Colon (tissue), 2 donors: ENCODE measurements at regions not wholly inside any gene's neighbourhood (a gene's known extent, or its start where the extent isn't known, plus 50 kb on each side); places are given as distances from the start of the nearest gene placed in this dataset.
"Not testable (repeated sequence)": the region's sequence is repeated elsewhere in the genome, so short reads cannot be mapped to it uniquely, and the experiment has no call there.

ENCODE experiments used
- FAIRE-seq: peaks from 2 replicates; lab custom pipeline; 2012; peaks lifted over from hg19 to GRCh38; lab: Jason Lieb, UNC
- donor health status: control.
- donor health status: control.

GRCh38 chr1:194062962-194063361, 876.5 kb upstream of the B3GALT2 start:
- peak; percentile 45 for FAIRE-seq

DNA sequence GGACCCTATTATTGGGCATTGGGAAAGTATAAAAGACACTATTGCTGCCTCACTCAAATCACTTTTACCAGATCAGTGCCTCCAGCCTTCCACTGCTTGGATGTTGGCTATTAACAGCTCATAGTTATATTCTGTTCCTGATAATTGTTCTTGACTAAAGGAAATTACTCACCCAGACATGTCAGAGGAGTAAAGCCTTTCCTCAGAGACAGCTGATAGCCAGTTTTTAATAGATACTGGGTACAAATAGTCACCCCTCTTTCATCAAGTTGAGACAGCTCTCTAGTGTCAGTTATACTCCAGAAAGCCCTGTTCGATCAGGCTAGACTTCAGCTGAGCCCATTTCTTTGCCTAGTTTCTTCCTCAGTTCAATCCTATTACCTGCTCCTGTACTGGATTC, 876.1 kb upstream of the B3GALT2 start:
- FAIRE-seq = no peak

GRCh38 chr1:194060481-194060880, 874.1 kb upstream of the B3GALT2 start:
- FAIRE-seq = no peak

DNA sequence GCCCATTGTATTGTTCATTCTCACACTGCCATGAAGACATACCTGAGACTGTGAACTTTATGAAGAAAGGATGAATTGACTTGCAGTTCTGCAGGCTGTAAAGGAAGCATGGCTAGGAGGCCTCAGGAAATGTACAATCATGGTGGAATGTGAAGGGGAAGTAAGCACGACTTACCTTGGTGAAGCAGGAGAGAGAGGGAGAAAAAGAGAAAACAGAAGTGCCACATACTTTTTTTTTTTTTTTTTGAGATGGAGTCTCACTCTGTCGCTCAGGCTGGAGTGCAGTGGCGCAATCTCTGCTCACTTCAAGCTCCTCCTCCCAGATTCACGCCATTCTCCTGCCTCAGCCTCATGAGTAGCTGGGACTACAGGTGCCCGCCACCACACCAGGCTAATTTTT, 871.9 kb upstream of the B3GALT2 start:
- FAIRE-seq = not testable (repeated sequence)

DNA sequence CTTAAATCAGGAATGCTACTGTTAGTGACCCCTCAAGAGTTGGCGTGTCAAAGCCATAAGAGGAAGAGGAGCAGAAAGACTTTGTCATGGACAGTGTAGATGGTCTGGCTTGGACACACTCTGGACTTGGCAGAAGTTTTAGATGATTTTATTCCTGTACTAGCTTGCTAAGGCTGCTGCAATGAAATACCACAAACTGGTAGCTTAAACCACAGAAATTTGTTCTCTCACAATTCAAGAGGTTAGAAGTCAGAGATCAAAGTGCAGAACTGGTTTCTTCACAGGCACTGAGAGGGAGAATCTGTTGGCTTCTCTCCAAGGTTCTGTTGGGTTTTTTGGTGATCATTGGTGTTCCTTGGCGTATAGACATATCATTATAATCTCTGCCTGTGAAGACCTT, 869.8 kb upstream of the B3GALT2 start:
- no peak for FAIRE-seq

DNA sequence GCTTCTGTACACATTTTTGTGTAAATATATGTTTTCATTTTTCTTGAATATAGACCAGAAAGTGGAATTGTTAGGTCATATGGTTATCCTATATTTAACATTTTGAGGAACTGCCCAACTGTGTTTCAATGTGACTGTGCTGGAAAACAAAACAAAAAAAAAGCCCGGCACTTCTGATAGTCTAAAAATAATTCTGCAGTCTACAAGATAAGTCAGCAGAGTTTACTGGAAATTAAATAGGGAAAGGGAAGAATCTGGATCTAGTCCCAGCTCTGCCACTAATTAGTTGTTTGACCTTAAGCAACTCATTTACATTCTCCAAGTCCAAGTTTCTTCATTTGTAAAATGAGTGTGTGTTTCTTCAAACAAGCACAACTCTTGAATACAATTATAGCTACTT, 869.1 kb upstream of the B3GALT2 start:
- FAIRE-seq = no peak

GRCh38 chr1:194052514-194053338, 866.3 kb upstream of the B3GALT2 start:
- FAIRE-seq = no peak

GRCh38 chr1:194047921-194048320, 861.5 kb upstream of the B3GALT2 start:
- no peak for FAIRE-seq

DNA sequence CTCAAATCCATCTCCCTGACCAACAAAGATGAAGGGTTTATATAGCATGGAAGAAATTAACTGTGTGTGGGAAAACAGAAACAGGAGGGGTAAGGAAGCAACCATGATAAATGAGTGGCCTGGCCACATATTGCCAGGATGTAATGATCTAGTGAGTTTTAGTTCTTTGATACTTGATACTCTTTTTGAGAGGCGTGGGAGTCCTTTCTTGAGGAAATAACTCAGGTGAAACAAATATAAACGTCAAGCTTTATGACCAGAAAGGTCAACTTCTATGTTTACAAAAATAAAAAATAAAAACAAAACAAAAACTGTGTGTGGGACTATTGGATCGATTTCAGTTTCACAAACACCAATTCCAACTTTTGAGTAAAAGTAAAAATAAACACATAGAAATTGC, 860.8 kb upstream of the B3GALT2 start:
- no peak for FAIRE-seq

DNA sequence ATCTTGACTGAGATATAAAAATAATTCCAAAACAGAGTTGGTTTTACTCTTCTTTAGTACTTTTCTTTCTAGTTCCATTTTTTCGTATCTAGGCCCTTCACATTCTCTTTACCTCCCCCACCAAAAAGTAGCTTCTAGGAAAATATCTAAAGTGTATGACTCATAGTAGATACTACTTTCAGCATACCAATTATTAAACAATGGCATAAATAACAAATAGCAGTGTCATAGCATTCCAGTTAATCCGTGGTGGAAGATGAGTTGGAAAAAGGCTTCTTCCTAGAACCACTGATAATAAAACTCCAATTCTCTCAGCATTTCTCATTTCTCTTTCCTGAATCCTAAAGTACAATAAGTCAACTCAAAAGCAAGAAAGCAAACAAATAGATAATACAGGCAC, 859.0 kb upstream of the B3GALT2 start:
- FAIRE-seq = no peak

DNA sequence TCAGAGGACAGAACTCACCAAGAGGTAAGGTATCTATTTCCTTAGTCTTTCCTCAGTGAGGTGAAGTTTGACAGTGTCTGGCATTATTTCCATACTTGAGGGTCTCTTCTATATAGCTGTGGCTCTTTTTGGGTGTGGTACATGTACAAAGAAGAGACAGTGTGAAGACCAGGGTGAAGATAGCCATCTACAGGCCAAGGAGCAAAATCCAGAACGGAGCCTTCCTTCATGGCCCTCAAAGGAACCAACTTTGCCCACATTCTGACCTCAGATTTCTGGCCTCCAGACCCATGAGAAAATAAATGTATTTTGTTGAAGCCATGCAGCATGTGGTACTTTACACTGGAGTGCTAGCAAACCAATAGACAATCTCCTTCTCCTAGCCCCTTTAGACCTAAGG, 858.5 kb upstream of the B3GALT2 start:
- no peak for FAIRE-seq

DNA sequence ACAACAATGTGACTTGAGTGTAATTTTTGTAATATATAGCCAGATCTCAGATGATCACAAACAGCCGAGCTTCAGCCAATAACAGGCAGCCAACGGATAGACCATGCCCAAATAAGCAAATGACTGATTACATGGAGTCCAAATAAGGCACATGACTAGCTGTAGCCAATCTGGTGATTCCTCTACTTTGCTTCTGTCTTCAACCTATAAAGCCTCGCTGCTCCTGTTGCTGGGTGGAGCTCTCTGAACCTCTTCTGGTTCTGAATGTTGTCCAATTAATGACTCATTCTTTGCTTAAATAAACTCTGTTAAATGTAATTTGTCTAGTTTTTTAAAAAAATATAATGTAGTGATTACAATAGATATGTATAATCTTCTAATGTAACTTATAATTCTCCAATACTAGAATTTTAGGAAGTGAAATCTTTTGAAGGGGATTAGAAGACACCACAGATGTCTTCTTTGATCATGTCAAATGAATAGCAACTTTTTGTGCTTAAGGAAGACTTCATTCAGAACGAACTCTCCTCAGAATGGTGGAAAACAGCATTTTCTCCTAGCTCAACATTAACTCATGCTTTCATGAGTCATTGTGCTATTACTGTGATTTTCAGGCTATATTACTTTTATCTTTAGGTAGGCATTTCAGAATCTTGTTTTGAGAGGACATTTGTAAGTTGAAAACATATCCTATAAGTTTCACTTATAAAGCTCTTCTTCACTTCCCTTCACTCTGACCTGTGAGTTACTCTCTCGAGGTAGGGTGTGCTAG, 857.8 kb upstream of the B3GALT2 start:
- no peak for FAIRE-seq

GRCh38 chr1:194042736-194043135, 856.3 kb upstream of the B3GALT2 start:
- no peak for FAIRE-seq

DNA sequence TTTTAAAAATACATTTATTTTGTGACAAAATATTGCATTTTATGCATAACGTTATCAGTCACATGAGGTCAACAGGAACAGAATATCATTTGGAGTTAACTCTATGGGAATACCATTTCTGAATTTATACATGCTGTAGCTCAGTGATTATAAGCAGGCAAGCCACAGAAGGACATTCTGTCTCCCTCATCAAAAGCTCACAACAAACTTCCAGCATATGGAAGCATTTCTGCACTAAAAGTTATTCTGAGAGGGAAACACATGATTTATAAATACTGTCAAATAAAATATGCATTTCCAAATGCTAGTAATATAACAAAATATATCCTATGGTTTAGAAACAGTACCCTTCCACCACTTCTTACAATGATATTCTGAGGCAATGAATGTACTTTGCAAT, 854.1 kb upstream of the B3GALT2 start:
- no peak for FAIRE-seq

DNA sequence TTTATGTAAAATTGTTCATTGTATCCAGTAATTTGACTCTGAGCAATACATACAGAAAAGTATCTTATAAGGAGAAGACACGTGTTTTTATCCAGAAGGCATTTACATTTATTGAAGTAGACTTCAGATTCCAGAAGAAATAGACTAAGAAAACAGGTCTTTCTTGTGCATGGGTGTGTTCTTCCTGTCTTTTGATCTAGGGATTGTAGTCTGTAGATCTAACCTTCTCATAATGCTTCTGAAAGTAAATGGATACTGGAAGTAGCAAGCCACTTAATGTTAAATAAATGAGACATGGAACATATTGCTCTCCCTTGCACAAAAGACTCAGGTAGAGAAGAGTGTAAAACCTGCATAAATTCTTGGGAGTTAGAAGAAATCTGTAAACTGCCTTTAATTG, 853.2 kb upstream of the B3GALT2 start:
- no peak for FAIRE-seq

DNA sequence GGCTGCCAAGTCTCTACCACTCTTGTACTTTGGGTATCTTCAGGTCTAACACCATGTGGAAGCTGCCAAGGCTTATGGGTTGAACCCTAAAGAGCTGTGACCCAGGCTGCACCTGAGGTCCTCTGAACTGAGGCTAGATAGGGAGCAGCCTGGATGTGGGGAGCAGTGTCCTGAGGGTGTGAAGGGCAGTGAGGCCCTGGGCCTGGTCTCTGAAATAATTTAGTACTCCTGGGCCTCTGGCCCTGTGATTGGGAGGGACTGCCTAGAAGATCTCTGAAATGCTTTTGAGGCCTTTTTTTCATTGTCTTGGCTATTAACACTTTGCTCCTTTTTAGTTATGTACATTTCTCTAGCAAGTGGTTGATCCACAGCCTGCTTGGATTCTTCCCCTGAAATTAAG, 847.2 kb upstream of the B3GALT2 start:
- FAIRE-seq = no peak

DNA sequence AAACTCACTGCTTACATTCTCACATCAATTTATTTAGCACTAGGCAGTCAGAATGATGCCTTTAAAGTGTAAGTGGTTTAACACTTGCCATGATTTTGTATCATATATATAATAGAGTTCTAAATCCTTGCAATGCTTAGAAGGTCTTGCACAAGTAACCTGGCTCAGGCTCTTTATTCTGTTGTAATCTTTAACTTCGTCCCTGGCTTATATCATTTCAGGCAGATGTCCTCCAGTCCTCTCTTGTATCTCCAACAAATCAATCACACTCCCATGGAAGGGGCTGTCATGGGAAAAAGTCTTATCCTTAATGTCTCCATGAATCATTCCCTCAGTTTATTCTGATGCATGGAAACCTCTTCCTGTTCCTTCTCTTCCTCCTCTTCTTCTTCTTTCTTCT, 841.6 kb upstream of the B3GALT2 start:
- no peak for FAIRE-seq

- no peak for FAIRE-seq
Observed at GRCh38 chr1:194026422-194026821, 840.0 kb upstream of the B3GALT2 start.

- FAIRE-seq = no peak
Observed at GRCh38 chr1:194024659-194025058, 838.2 kb upstream of the B3GALT2 start.

- FAIRE-seq = no peak
Observed at GRCh38 chr1:194014014-194014413, 827.6 kb upstream of the B3GALT2 start.

DNA sequence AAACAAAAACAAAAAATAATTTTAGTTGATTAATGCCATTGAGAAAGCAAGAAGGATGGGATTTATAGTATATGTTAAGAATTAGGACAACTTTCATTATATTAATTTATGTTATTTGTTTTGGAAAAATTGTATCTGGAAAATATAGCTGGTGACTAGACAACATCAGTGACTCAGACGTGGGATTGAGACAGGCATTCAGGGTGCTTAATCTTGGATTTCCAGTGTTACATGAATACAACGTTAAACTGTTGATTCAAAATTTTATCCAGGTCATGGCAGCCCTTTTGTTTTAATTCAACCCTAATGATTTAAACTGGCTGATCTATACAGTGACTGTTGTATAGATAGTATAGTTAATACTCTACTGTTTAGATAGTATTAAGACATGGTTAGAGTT, 827.1 kb upstream of the B3GALT2 start:
- no peak for FAIRE-seq

- FAIRE-seq = no peak
Observed at GRCh38 chr1:194004146-194004545, 817.7 kb upstream of the B3GALT2 start.

DNA sequence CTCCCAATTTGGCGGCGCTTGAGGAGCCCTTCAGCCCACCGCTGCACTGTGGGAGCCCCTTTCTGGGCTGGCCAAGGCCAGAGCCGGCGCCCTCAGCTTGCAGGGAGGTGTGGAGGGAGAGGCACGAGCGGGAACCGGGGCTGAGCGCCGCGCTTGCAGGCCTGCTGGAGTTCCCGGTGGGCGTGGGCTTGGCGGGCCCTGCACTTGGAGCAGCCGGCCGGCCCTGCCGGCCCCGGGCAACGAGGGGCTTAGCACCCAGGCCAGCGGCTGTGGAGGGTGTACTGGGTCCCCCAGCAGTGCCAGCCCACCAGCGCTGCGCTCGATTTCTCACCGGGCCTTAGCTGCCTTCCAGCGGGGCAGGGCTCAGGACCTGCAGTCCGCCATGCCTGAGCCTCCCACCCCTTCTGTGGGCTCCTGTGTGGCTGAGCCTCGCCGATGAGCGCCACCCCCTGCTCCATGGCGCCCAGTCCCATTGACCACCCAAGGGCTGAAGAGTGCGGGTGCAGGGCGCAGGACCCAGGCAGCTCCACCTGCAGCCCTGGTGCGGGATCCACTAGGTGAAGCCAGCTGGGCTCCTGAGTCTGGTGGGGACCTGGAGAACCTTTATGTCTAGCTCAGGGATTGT, 815.4 kb upstream of the B3GALT2 start:
- FAIRE-seq = not testable (repeated sequence)
